ENCODE measurements at regions not wholly inside any gene's neighbourhood (a gene's known extent, or its start where the extent isn't known, plus 50 kb on each side); places are given as distances from the start of the nearest gene placed in this dataset.
A peak's percentile ranks its signal among the peaks of the same experiment; 100 is the strongest.

DNA sequence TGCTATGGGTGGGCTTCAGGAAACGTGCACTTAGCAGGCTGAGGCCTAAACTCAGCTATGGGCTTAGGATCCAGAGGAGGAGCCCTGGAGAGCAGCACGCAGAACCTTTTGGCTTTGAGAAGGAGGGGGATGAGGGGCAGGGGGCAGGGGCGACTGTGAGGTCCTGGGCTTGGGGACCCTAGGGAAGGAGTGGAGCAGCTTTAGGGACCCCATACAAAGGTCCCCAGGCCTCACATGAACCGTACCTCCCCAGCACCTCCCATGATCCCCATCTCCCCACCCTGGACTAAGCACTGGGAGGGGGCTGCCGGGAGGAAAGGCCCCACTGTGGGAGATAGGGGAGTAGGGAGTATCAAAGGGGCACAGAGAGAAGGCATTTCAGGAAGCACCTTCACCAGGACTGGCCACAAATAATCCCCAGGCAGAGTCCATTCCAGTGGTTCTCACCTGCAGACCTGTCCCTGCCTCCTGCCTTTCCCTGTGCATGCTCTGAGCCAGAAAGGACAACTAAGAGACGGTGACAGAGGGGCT, 62.0 kb upstream of the KLF13 start:
- DNase-seq: no peak

DNA sequence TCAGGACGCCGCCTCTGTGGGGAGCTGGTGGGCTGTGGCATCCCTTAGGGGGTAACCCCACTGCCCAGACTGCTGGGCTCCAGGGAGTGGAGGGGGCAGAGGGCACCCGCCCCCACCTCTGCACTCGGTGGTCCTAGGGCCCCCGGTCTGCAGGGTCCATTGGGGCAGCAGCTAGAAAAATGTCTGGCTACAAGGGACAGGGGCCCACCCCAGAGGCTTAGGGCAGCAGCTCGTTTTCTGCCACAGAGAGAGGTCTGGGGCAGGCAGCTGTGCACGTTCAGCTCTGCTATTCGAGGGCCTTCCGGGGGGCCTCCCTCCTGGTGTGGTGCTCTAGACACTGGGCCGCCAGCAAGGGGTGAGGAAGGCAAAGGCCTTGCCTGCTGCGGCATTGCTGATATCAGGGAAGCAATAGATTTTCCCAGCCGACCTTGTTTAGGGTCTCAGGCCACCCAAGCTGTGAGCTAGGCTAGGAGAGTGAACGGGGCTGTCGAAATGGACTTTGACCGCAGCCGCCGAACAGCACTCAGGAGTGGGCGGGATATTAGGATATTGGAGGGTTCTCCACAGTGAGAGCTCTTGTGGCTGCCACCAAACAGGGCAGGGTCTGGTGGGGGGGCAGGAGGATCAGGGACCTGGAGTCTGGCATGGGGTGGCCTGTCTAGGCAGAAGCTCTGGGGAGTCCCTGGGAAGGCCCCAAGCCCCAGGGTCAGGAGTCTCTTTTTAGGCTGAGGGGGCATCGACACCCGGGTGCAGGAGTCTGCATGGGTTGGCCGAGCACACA, 61.4 kb upstream of the KLF13 start:
- no peak for DNase-seq

GRCh38 chr15:31265871-31266711, 60.5 kb upstream of the KLF13 start:
- peak; percentile 76 for DNase-seq

- DNase-seq: no peak
Observed at GRCh38 chr15:31266712-31267111, 59.9 kb upstream of the KLF13 start.

- no peak for DNase-seq
Observed at GRCh38 chr15:31267161-31268107, 59.2 kb upstream of the KLF13 start.

DNA sequence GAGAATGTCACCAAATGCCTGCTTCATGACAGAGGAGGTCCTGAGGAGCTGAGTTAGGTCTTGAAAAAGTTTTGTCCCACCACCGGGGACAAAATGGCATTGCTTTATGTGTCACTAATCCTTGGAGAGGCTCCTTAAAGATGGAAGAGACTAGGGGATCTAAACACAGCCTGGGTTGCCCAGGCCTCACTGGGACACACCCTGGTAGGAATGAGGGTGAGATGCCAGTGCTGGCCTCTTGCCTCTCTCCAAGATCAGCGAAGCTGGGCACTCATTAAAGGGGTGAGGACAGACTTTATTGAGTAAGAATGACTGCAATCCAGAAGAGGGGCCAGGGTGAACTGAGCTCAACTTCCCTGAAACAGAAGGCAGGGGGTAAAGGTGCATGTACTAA, 58.5 kb upstream of the KLF13 start:
- no peak for DNase-seq

DNA sequence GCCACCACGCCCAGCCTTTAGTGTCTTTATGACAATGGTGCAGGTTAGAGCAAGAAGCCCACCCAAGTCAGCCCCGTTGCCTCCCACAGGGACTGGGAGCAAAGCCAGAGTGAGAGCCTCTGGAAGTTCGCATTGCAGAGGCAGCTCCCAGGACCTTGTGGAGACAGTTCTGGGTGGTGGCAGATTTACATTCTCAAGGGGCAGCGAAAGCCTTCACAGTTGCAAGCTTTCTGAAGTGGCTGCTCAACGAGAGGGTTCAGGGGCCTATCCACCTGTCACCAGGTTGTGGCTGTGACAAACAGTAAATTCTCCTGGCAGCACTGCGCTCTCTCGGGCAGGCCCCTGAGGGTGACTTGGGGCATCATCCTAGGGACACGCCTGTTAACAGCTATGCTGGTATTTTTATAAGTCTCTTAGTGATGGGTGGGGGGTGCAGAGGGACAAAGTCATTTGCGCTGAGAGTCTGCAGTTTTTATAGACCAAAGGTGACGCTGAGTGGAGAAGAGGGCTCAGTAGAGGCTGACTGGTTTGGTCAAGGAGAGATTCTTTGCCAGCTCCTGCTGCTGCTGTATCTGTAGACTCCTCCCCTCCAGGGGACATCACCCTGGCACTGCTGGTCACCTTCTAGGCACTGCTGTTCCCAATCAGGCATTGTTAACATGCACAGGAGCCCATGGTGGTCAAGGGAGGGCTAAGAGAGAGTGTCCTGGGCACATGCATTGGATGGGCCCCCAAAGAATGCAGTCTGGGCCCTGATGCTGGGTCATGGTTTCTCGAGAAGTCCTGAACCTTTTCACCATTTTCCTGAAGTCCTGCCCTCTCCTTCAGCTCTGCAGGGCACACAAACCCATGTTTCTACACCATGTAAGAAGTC, 57.5 kb upstream of the KLF13 start:
- DNase-seq: no peak

- DNase-seq: no peak
Observed at GRCh38 chr15:31269816-31270575, 56.6 kb upstream of the KLF13 start.

GRCh38 chr15:31270767-31271166, 55.9 kb upstream of the KLF13 start:
- DNase-seq: no peak

GRCh38 chr15:31271224-31271635, 55.4 kb upstream of the KLF13 start:
- DNase-seq: no peak

DNA sequence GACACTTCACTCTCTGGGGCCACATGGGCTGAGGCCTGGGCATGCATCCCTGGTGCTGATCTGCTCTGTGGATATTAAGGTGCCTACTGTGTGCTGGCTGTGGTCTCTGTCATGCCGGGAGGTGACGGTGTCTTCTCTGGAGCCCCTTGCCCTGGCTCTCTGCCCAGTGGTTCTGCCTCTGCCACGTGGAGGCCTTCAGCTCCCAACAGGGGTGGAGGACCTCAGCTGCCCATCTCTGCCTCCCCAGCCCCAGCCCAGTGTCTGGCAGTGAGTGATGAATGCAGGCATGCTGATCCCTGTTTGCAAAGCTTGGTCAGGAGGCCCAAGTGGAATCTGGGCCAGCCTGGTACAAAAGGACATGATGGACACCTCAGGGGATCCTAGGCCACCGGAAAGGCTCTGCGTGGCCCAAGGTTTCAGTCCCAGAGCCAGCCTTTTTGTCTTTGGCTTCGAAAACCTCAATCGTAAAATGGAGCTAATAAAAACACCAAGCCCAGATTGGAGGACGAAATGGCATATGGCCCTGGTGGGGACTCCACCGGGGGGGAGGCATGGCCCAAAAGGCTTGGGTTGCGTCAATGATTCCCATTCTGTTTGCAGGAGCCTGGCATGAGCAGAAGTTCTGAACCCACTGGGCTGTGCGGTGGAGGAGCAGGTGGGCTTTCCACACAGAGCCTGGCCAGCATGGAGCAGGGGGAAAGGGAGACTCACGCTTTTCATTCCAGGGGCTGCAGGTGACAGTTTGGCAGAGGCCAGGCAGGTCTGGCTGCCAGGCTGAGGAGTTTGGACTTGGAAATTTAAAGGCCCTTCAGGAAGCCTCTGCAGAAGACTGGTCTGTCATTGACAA, 54.7 kb upstream of the KLF13 start:
- no peak for DNase-seq

- no peak for DNase-seq
Observed at GRCh38 chr15:31272558-31273257, 53.9 kb upstream of the KLF13 start.

- no peak for DNase-seq
Observed at GRCh38 chr15:31273258-31273941, 53.2 kb upstream of the KLF13 start.

DNA sequence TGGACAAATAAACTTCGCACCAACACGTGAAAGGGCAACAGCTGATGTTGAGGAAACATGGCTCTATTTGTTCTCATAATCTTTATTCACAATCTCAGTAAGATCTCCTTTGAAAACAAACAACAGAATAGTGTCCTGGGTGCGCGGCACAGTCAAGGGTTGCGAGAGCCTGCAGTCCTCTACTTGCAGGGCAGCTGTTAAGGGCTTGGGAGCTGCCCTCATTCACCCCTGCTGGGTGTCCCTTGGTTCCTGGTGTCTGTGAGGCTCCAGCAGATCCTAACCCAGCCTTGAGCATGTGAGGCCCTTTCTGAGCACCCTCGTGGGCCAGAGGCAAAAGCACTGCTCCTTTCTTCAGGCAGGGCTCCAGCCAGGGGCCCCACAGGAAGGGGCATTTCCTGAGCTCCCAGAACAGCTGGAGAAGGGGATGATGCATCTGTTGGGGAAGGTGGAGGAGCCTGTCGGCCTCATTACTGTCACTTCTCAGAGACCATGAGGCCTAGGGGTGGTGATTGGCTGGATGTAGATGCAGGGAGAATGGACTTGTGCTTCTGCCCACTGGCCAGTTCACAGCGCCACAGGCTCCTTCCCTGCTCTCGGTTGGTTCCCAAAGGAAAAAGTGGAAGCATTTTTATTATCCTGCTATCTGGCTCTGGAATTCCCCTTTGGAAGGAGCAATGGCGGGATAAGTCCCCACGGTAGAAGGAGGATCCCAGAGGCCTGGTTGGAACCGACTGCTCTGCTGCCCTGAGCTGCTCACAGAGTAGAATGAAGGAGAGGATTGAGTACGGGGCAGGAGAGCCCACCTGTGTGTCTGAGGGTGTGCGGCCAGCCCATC, 51.9 kb upstream of the KLF13 start:
- no peak for DNase-seq

- DNase-seq: no peak
Observed at GRCh38 chr15:31275331-31276262, 51.0 kb upstream of the KLF13 start.

DNA sequence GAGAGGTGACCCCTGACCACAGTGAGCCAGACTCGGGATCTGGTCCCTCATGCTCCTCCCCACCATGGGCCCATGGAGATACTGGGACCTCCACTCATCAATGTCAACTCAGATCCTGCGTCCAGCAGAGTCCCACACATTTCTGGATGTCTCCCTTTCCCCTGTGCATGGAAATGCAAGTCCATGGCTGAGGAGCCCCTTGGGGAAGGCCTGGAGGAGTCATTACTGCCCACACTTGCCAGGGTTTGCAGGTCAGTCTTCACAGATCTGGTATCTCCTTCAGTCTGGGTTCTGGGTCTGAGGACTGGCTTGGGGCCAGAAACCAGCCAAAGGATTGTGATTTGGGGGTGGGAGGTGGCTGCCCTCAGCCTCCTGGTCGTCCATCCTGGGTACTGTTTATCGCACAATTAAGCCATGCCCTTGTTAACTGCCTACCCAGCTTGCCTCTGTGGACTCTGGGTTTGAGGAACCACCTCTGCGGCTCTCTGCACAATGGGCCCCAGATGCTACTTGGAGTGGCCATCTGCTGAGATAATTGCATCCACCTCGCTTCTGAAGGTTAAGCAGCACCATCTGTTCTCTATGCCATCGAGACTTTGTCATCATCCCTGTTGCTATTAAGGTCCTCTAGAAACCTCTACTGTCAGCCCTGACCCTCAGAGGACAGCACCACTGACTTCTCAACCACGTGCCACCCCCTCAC, 49.9 kb upstream of the KLF13 start:
- DNase-seq: no peak
